Astrocyte of the cerebellum (primary cell): ENCODE measurements at regions not wholly inside any gene's neighbourhood (a gene's known extent, or its start where the extent isn't known, plus 50 kb on each side); places are given as distances from the start of the nearest gene placed in this dataset.

Experiments used
- DNase-seq: peaks from one replicate; pipeline ENCODE4 v3.0.0-alpha.2; 2011; ENCODE audit warnings: low read depth
- H3K4me3 ChIP-seq: 2 replicates; pipeline ENCODE4 v1.5.1; 2011; ENCODE audit warnings: mild to moderate bottlenecking, low read depth, low read length, moderate library complexity
- in situ Hi-C: cut with HindIII; loops from 2 replicates; pipeline ENCODE4 v1.10.0; 2017; ENCODE audit warnings: low sequenced_read_pairs
- TF ChIP-seq, protein P1 (sequence below): IDR thresholded peaks from 2 replicates; pipeline ENCODE4 v1.5.1; 2012; ENCODE audit warnings: low read length, low read depth, moderate library complexity, mild to moderate bottlenecking; ENCODE audit errors: missing control alignments

DNA sequence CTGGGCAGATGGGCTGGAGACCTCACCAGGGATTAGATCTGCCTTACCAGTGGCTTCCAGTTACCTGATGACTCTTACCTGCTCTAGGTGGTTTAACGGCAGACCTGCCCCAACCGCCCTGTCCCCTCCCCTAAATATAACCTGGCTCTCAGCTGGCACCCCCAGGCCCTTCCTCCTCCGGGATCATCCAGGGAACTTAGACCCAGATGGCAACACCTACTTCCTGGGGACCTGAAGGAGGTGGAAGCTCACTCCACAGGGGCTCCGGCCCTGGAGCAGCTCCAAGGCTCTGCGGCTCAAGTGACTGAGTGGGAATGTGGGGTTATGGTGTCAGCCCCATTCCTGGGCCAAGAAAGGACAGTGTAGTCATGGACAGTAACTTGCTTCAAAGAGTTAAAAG lies 130.4 kb downstream of the OLFM1 start:
- in situ Hi-C loops: no loop called here
- TF ChIP-seq, protein P1, sequence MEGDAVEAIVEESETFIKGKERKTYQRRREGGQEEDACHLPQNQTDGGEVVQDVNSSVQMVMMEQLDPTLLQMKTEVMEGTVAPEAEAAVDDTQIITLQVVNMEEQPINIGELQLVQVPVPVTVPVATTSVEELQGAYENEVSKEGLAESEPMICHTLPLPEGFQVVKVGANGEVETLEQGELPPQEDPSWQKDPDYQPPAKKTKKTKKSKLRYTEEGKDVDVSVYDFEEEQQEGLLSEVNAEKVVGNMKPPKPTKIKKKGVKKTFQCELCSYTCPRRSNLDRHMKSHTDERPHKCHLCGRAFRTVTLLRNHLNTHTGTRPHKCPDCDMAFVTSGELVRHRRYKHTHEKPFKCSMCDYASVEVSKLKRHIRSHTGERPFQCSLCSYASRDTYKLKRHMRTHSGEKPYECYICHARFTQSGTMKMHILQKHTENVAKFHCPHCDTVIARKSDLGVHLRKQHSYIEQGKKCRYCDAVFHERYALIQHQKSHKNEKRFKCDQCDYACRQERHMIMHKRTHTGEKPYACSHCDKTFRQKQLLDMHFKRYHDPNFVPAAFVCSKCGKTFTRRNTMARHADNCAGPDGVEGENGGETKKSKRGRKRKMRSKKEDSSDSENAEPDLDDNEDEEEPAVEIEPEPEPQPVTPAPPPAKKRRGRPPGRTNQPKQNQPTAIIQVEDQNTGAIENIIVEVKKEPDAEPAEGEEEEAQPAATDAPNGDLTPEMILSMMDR: no peak
- DNase-seq: no peak
- H3K4me3 ChIP-seq: no peak overlapping the region

DNA sequence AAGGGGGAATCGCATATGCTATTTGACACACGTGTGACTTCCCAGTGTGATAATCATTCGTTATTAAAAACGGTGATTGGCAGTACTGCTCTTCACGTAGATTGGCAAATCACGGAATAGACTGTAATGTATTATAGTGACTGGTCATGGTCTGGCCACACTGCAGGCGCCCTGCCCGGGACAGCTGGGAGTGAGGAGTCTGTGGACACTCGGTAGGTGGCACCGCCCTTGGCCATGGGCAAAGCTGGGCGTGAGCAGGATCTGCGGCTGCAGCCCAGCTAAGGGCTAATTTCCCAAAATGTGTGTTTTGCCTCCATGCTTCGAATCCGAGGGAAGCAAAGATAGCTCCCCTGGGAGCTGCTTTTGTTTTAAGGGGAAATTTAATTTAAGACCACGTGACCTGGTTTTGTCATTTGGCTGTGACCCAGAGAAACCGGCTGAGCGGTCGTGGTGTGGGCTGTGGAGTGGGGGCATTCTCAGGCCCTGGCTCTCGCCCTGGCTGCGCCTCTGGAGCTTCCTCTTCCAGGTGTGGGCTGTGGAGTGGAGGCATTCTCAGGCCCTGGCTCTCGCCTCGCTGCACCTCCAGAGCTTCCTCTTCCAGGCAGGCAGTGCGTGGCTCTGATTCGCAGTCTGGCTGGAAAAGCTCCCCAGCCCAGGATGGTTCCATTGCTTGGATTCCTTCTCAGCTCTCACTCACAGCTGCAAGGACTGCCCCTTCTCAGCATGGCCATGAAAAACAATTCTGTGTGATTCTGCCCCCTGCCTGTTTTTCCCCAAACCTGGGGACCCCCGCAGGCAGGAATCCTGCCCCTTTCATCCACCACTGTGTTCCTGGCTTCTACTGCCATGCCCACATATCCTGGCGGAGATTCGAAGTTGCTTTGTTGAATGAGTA lies 131.1 kb downstream of the OLFM1 start:
- in situ Hi-C loops: no loop called here
- no peak overlapping the region for H3K4me3 ChIP-seq
- no peak for DNase-seq
- TF ChIP-seq, protein P1: no peak

DNA sequence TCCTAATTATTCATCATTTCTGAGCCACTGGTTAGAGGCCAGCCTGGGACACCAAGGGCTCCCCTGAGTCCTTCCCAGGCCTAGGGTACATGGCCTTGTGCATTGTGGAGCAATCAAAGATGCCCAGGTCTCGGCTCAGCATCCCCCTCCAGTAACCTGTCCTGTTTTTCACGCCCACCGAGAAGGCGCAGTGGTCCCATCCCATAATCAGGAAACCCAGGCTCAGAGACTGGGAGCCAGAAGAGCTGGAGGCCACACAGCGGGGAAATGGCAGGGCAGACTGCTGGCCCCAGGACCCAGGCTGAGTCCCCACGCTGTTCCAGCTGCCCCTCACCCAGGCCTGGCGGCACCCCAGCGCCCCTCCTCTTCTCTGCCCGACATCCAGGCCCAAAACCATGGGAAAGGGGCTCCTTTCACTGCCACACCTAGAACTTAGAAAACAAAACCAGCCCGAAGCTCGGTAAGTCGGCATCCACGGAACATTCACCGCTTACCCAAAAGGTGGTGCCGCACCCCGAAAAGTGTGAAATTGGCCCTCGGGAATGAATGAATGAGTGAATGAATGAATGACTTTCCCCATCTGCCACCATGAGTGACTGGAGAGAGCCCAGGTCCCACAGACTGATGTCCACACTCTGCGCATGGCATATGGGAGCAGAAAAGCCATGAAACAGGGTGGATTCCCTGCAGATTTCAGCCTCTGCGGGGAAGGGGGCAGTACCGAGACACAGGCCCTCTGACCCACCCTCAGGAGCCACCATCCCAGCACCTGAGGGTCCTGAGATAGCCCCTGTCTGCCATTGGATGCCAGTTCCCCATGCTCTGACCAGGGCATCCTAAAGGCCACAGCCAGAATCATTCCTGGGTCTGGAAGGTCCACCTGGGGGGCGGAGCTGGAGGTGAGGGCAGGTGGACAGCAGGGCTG lies 132.5 kb downstream of the OLFM1 start:
- DNase-seq: no peak
- H3K4me3 ChIP-seq: no peak overlapping the region
- in situ Hi-C loops: no loop called here
- TF ChIP-seq, protein P1: no peak

DNA sequence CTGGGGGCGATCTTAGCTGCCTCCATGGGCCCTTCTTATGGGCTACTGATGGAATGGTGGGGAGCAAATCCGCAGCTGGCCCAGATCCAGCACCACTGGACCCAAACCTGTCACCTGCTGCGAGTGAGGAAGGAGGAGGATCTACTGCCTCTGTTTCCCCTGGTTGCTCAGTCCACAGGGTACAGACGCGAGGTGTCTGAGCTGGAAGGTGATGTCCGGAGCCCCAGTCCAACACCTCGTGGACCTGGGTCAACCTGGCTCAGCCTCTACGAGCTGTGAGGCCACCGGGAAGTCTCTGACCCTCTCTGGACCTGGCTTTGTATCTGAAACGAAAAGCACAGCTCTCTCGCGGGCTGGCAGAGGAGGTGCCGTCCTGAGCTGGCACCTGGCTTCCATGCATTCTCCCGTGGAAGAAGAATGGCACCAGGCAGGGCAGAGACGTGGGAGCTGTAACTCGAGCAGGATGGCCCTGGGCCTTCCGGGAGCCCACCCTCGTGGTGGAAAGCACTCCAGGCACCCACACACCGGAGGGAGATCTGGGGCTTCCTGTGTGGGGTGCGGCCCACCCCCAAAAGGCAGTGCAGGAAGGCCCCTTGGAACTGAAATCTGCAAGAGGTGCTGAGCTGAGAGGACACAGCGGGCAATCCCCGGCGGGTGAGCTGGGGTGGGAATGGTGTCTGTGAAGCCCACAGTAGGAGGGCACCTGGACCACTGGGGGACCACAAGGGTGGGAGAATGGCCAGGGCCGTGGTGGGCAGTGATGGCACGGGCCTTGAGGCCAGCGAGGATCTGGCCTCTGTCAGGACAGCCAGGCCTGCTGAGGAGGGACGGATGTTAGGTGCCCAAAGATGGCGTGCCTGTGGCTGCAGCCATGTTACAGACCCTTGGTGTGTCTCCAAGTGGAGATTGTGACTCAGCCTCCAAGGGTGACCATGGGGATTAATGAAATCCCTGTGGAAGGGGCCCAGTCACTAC lies 133.4 kb downstream of the OLFM1 start:
- no peak overlapping the region for H3K4me3 ChIP-seq
- in situ Hi-C loops: no loop called here
- no peak for DNase-seq
- TF ChIP-seq, protein P1: no peak

DNA sequence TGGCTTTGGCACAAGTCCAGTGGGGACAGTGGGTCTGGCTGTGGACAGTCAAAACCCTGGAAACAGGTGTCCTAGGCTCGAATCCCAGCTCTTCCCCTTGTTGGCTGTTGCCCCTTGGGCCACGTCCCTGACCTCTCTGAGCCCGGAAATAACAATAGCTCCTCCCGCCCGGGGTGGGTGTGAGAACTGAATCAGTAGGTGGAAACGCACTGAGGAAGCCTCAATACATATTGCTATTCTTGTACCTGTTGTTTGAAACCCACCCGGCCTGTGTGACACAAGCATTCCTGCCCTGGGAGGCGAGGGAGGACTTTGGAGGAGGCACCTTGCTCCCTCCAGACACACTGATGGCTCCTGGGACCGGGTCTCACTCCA lies 134.1 kb downstream of the OLFM1 start:
- in situ Hi-C loops: no loop called here
- H3K4me3 ChIP-seq: no peak overlapping the region
- TF ChIP-seq, protein P1: no peak
- DNase-seq: no peak
